NCI-H345 treated with DMSO at 0.1 percent for 48 hours (cell line): ENCODE measurements at regions not wholly inside any gene's neighbourhood (a gene's known extent, or its start where the extent isn't known, plus 50 kb on each side); places are given as distances from the start of the nearest gene placed in this dataset.
"Not testable (repeated sequence)": the region's sequence is repeated elsewhere in the genome, so short reads cannot be mapped to it uniquely, and the experiment has no call there.

Experiments
- DNase-seq: peaks from one replicate; lab custom pipeline; 2025; ENCODE audit not compliant: unreplicated experiment; lab: John Stamatoyannopoulos, UW

GRCh38 chr9:90169490-90169889, 473.1 kb downstream of the DIRAS2 start:
- peak; percentile 83 for DNase-seq

- not testable (repeated sequence) for DNase-seq
Observed at GRCh38 chr9:90173935-90174334, 468.7 kb downstream of the DIRAS2 start.

- not testable (repeated sequence) for DNase-seq
Observed at GRCh38 chr9:90174346-90174745, 468.3 kb downstream of the DIRAS2 start.

GRCh38 chr9:90175257-90175656, 467.4 kb downstream of the DIRAS2 start:
- DNase-seq = no peak

GRCh38 chr9:90175865-90176264, 466.8 kb downstream of the DIRAS2 start:
- no peak for DNase-seq

GRCh38 chr9:90176901-90177300, 465.7 kb downstream of the DIRAS2 start:
- peak; percentile 97 for DNase-seq

- no peak for DNase-seq
Observed at GRCh38 chr9:90180381-90180780, 462.2 kb downstream of the DIRAS2 start.

GRCh38 chr9:90188656-90189055, 454.0 kb downstream of the DIRAS2 start:
- no peak for DNase-seq

- no peak for DNase-seq
Observed at GRCh38 chr9:90189306-90189705, 453.3 kb downstream of the DIRAS2 start.

GRCh38 chr9:90192465-90192864, 450.2 kb downstream of the DIRAS2 start:
- DNase-seq = not testable (repeated sequence)

GRCh38 chr9:90198956-90199355, 443.7 kb downstream of the DIRAS2 start:
- DNase-seq = no peak

- no peak for DNase-seq
Observed at GRCh38 chr9:90201766-90202165, 440.9 kb downstream of the DIRAS2 start.

- no peak for DNase-seq
Observed at GRCh38 chr9:90204128-90204831, 438.3 kb downstream of the DIRAS2 start.

GRCh38 chr9:90213045-90213444, 429.6 kb downstream of the DIRAS2 start:
- DNase-seq = not testable (repeated sequence)

GRCh38 chr9:90219548-90220118, 423.0 kb downstream of the DIRAS2 start:
- DNase-seq = no peak

GRCh38 chr9:90221899-90222298, 420.7 kb downstream of the DIRAS2 start:
- DNase-seq = not testable (repeated sequence)

- DNase-seq = peak; percentile 4
Observed at GRCh38 chr9:90226839-90227338, 415.7 kb downstream of the DIRAS2 start.

GRCh38 chr9:90233081-90233480, 409.5 kb downstream of the DIRAS2 start:
- not testable (repeated sequence) for DNase-seq

GRCh38 chr9:90240541-90240940, 402.1 kb downstream of the DIRAS2 start:
- no peak for DNase-seq

- no peak for DNase-seq
Observed at GRCh38 chr9:90245661-90246060, 397.0 kb downstream of the DIRAS2 start.

- DNase-seq = no peak
Observed at GRCh38 chr9:90249094-90249493, 393.5 kb downstream of the DIRAS2 start.

- peak; percentile 8 for DNase-seq
Observed at GRCh38 chr9:90251316-90251715, 391.3 kb downstream of the DIRAS2 start.

- DNase-seq = no peak
Observed at GRCh38 chr9:90256345-90256744, 386.3 kb downstream of the DIRAS2 start.
